Memory B cell (primary cell): ENCODE measurements at regions not wholly inside any gene's neighbourhood (a gene's known extent, or its start where the extent isn't known, plus 50 kb on each side); places are given as distances from the start of the nearest gene placed in this dataset.

Experiments
- ATAC-seq: fragments of 150-1000 bp; cut with Tn5 transposase; 2 replicates; pipeline ENCODE4 v1.10.0; 2021; ENCODE audit warnings: low read depth, mild to moderate bottlenecking, moderate library complexity
- DNase-seq, 2 donors: peaks; one replicate each; pipeline ENCODE4 v3.0.0; 2022; ENCODE audit warnings: low spot score in 2 of 2
- H3K27ac Mint-ChIP-seq: one replicate; pipeline ENCODE4 v1.8.0; 2022; ENCODE audit warnings: mild to moderate bottlenecking, moderate library complexity, mixed read lengths
- H3K27me3 Mint-ChIP-seq: one replicate; pipeline ENCODE4 v1.8.0; 2022; ENCODE audit warnings: mixed read lengths
- H3K36me3 Mint-ChIP-seq: one replicate; pipeline ENCODE4 v1.8.0; 2022; ENCODE audit warnings: mild to moderate bottlenecking, mixed read lengths
- H3K4me1 Mint-ChIP-seq: one replicate; pipeline ENCODE4 v1.8.0; 2022; ENCODE audit warnings: mixed read lengths
- H3K4me3 Mint-ChIP-seq: one replicate; pipeline ENCODE4 v1.8.0; 2022; ENCODE audit warnings: mild to moderate bottlenecking, moderate library complexity, mixed read lengths
- H3K9me3 Mint-ChIP-seq: one replicate; pipeline ENCODE4 v1.8.0; 2022; ENCODE audit warnings: mixed read lengths

- Mint-ChIP-seq H3K4me1 (peaks cover 4% of the 10 kb centered on the region), H3K9me3 (no peaks in the 10 kb centered on the region), H3K27me3 (peaks cover 3% of the 10 kb centered on the region), H3K36me3 (no peaks in the 10 kb centered on the region), H3K27ac (no peak overlapping the region), H3K4me3 (no peak overlapping the region)
- ATAC-seq, result no peak
- DNase-seq, result no peak
These were observed 158.7 kb downstream of the SEC14L1 start for GRCh38 chr17:77299256-77300015.

GRCh38 chr17:77300016-77300686 is 159.4 kb downstream of the SEC14L1 start:
- Mint-ChIP-seq H3K27ac (no peak overlapping the region), H3K4me1 (peaks cover 4% of the 10 kb centered on the region), H3K4me3 (no peak overlapping the region), H3K9me3 (no peaks in the 10 kb centered on the region), H3K36me3 (no peaks in the 10 kb centered on the region), H3K27me3 (peaks cover 3% of the 10 kb centered on the region)
- DNase-seq, result no peak
- ATAC-seq, result no peak

- no peak overlapping the region for H3K4me3 Mint-ChIP-seq
- DNase-seq (no peak), ATAC-seq (no peak)
- H3K36me3 Mint-ChIP-seq, result no peaks in the 10 kb centered on the region
- peaks cover 4% of the 10 kb centered on the region for H3K4me1 Mint-ChIP-seq
- no peaks in the 10 kb centered on the region for H3K9me3 Mint-ChIP-seq
- H3K27ac Mint-ChIP-seq, result no peak overlapping the region
- peaks cover 4% of the 10 kb centered on the region for H3K27me3 Mint-ChIP-seq
These were observed 161.0 kb downstream of the SEC14L1 start for GRCh38 chr17:77301694-77302266.

- ATAC-seq, result no peak
- no peak overlapping the region for H3K27ac Mint-ChIP-seq
- no peak overlapping the region for H3K4me3 Mint-ChIP-seq
- no peaks in the 10 kb centered on the region for H3K9me3 Mint-ChIP-seq
- H3K27me3 Mint-ChIP-seq, result peaks cover 4% of the 10 kb centered on the region
- no peaks in the 10 kb centered on the region for H3K36me3 Mint-ChIP-seq
- H3K4me1 Mint-ChIP-seq, result peaks cover 4% of the 10 kb centered on the region
- no peak for DNase-seq
These were observed 161.9 kb downstream of the SEC14L1 start for GRCh38 chr17:77302682-77303081.

- no peaks in the 10 kb centered on the region for H3K36me3 Mint-ChIP-seq
- no peaks in the 10 kb centered on the region for H3K9me3 Mint-ChIP-seq
- no peak overlapping the region for H3K27ac Mint-ChIP-seq
These were observed 162.9 kb downstream of the SEC14L1 start for GRCh38 chr17:77303620-77304019.

GRCh38 chr17:77304051-77304745 is 163.4 kb downstream of the SEC14L1 start:
- ATAC-seq (no peak), DNase-seq (no peak)
- Mint-ChIP-seq H3K27me3 (peaks cover 4% of the 10 kb centered on the region), H3K4me1 (peaks cover 4% of the 10 kb centered on the region), H3K27ac (no peak overlapping the region), H3K4me3 (no peak overlapping the region), H3K9me3 (no peaks in the 10 kb centered on the region), H3K36me3 (no peaks in the 10 kb centered on the region)

More at GRCh38 chr17:77303620-77304019, 162.9 kb downstream of the SEC14L1 start:
- Mint-ChIP-seq H3K4me1 (peaks cover 4% of the 10 kb centered on the region), H3K27me3 (peaks cover 4% of the 10 kb centered on the region), H3K4me3 (no peak overlapping the region)
- ATAC-seq (no peak), DNase-seq (no peak)

- peak; percentile 60 for ATAC-seq
- Mint-ChIP-seq H3K4me3 (no peak overlapping the region), H3K9me3 (no peaks in the 10 kb centered on the region), H3K36me3 (no peaks in the 10 kb centered on the region), H3K27me3 (peaks cover 4% of the 10 kb centered on the region), H3K27ac (no peak overlapping the region), H3K4me1 (peaks cover 4% of the 10 kb centered on the region)
- no peak for DNase-seq
These were observed 164.1 kb downstream of the SEC14L1 start for GRCh38 chr17:77304746-77305473.

- ATAC-seq (no peak), DNase-seq (no peak)
These were observed 165.4 kb downstream of the SEC14L1 start for GRCh38 chr17:77306048-77306789.

GRCh38 chr17:77306790-77307478 is 166.2 kb downstream of the SEC14L1 start:
- no peak for DNase-seq
- H3K4me1 Mint-ChIP-seq, result peaks cover 16% of the 10 kb centered on the region
- H3K9me3 Mint-ChIP-seq, result no peaks in the 10 kb centered on the region
- no peaks in the 10 kb centered on the region for H3K36me3 Mint-ChIP-seq
- no peak overlapping the region for H3K4me3 Mint-ChIP-seq
- peaks cover 4% of the 10 kb centered on the region for H3K27me3 Mint-ChIP-seq
- ATAC-seq, result no peak
- H3K27ac Mint-ChIP-seq, result no peak overlapping the region

More at GRCh38 chr17:77306048-77306789, 165.4 kb downstream of the SEC14L1 start:
- no peak overlapping the region for H3K27ac Mint-ChIP-seq
- no peak overlapping the region for H3K4me3 Mint-ChIP-seq
- peaks cover 4% of the 10 kb centered on the region for H3K27me3 Mint-ChIP-seq
- H3K4me1 Mint-ChIP-seq, result peaks cover 8% of the 10 kb centered on the region
- H3K36me3 Mint-ChIP-seq, result no peaks in the 10 kb centered on the region
- no peaks in the 10 kb centered on the region for H3K9me3 Mint-ChIP-seq

- H3K4me1 Mint-ChIP-seq, result peaks cover 21% of the 10 kb centered on the region
- DNase-seq, result no peak
- ATAC-seq, result no peak
- peaks cover 4% of the 10 kb centered on the region for H3K27me3 Mint-ChIP-seq
- H3K4me3 Mint-ChIP-seq, result no peak overlapping the region
- no peaks in the 10 kb centered on the region for H3K9me3 Mint-ChIP-seq
- no peak overlapping the region for H3K27ac Mint-ChIP-seq
- H3K36me3 Mint-ChIP-seq, result no peaks in the 10 kb centered on the region
These were observed 166.9 kb downstream of the SEC14L1 start for GRCh38 chr17:77307479-77308198.

GRCh38 chr17:77308861-77309726 is 168.3 kb downstream of the SEC14L1 start:
- Mint-ChIP-seq H3K4me1 (peaks cover 21% of the 10 kb centered on the region), H3K36me3 (no peaks in the 10 kb centered on the region)
- no peak for ATAC-seq

More at GRCh38 chr17:77308861-77309726, 168.3 kb downstream of the SEC14L1 start:
- Mint-ChIP-seq H3K27me3 (peaks cover 4% of the 10 kb centered on the region), H3K27ac (no peak overlapping the region), H3K9me3 (no peaks in the 10 kb centered on the region), H3K4me3 (no peak overlapping the region)
- no peak for DNase-seq
